T1000 (cell line): ENCODE measurements at regions not wholly inside any gene's neighbourhood (a gene's known extent, or its start where the extent isn't known, plus 50 kb on each side); places are given as distances from the start of the nearest gene placed in this dataset.
"Not testable (repeated sequence)": the region's sequence is repeated elsewhere in the genome, so short reads cannot be mapped to it uniquely, and the experiment has no call there.

Experiments used
- DNase-seq: peaks from one replicate; lab custom pipeline; 2025; ENCODE audit warnings: mixed read lengths; lab: John Stamatoyannopoulos, UW

- DNase-seq, result no peak
Measured at GRCh38 chr6:103167345-103168071, 1692.2 kb downstream of the HACE1 start.

GRCh38 chr6:103154779-103155572, 1704.7 kb downstream of the HACE1 start:
- no peak for DNase-seq

GRCh38 chr6:103153016-103153415, 1706.7 kb downstream of the HACE1 start:
- DNase-seq, result no peak

GRCh38 chr6:103142902-103143301, 1716.8 kb downstream of the HACE1 start:
- no peak for DNase-seq

GRCh38 chr6:103140308-103141027, 1719.3 kb downstream of the HACE1 start:
- DNase-seq, result no peak

GRCh38 chr6:103139377-103139776, 1720.3 kb downstream of the HACE1 start:
- DNase-seq, result no peak

- DNase-seq, result no peak
Measured at GRCh38 chr6:103124471-103124870, 1731.0 kb downstream of the GRIK2 start.

- DNase-seq, result no peak
Measured at GRCh38 chr6:103122766-103123601, 1729.5 kb downstream of the GRIK2 start.

- no peak for DNase-seq
Measured at GRCh38 chr6:103119056-103119455, 1725.5 kb downstream of the GRIK2 start.

- no peak for DNase-seq
Measured at GRCh38 chr6:103114582-103114981, 1721.1 kb downstream of the GRIK2 start.

- no peak for DNase-seq
Measured at GRCh38 chr6:103113416-103113815, 1719.9 kb downstream of the GRIK2 start.

GRCh38 chr6:103107985-103108384, 1714.5 kb downstream of the GRIK2 start:
- DNase-seq, result no peak

- DNase-seq, result no peak
Measured at GRCh38 chr6:103105686-103106085, 1712.2 kb downstream of the GRIK2 start.

- no peak for DNase-seq
Measured at GRCh38 chr6:103101267-103101666, 1707.8 kb downstream of the GRIK2 start.

- not testable (repeated sequence) for DNase-seq
Measured at GRCh38 chr6:103092414-103092813, 1698.9 kb downstream of the GRIK2 start.

- DNase-seq, result no peak
Measured at GRCh38 chr6:103085801-103086200, 1692.3 kb downstream of the GRIK2 start.

- no peak for DNase-seq
Measured at GRCh38 chr6:103081876-103082630, 1688.5 kb downstream of the GRIK2 start.

- no peak for DNase-seq
Measured at GRCh38 chr6:103081126-103081525, 1687.6 kb downstream of the GRIK2 start.

- DNase-seq, result no peak
Measured at GRCh38 chr6:103080497-103080896, 1687.0 kb downstream of the GRIK2 start.

GRCh38 chr6:103079867-103080266, 1686.4 kb downstream of the GRIK2 start:
- no peak for DNase-seq

GRCh38 chr6:103062136-103062535, 1668.6 kb downstream of the GRIK2 start:
- DNase-seq, result no peak
